ENCODE measurements at regions not wholly inside any gene's neighbourhood (a gene's known extent, or its start where the extent isn't known, plus 50 kb on each side); places are given as distances from the start of the nearest gene placed in this dataset.

- peak overlapping the region; percentile 59 for H3K27ac ChIP-seq
- no peak for DNase-seq
- H3K9me3 ChIP-seq, result no peaks in the 10 kb centered on the region
- H3K4me3 ChIP-seq, result no peak overlapping the region
- intact Hi-C loops (cut with DNase I), result no loop called here
- no peak for TF ChIP-seq CTCF (IDR thresholded peaks at IDR 0.05)
- peaks cover 9% of the 10 kb centered on the region for H3K4me1 ChIP-seq
- no peaks in the 10 kb centered on the region for H3K27me3 ChIP-seq (ENCODE audit: low read depth)
- no peaks in the 10 kb centered on the region for H3K36me3 ChIP-seq
- peak in 1 of 2 donors; percentile 34 for ATAC-seq
Measured at GRCh38 chr10:3935933-3936359, 150.9 kb upstream of the KLF6 start.

- Histone ChIP-seq H3K9me3 (no peaks in the 10 kb centered on the region), H3K4me3 (peak overlapping the region; percentile 28), H3K27ac (peak overlapping the region; percentile 59), H3K27me3 (ENCODE audit: low read depth) (no peaks in the 10 kb centered on the region), H3K36me3 (no peaks in the 10 kb centered on the region), H3K4me1 (peaks cover 9% of the 10 kb centered on the region)
- ATAC-seq (peak; percentile 40 to 53), DNase-seq (no peak)
- TF ChIP-seq CTCF (IDR thresholded peaks at IDR 0.05), result no peak
- intact Hi-C loops (cut with DNase I), result no loop called here
Measured at GRCh38 chr10:3935141-3935540, 150.1 kb upstream of the KLF6 start.

GRCh38 chr10:3933733-3934132 lies 148.7 kb upstream of the KLF6 start:
- Histone ChIP-seq H3K9me3 (no peaks in the 10 kb centered on the region), H3K27ac (no peak overlapping the region), H3K27me3 (ENCODE audit: low read depth) (no peaks in the 10 kb centered on the region), H3K4me1 (peaks cover 9% of the 10 kb centered on the region), H3K4me3 (no peak overlapping the region), H3K36me3 (no peaks in the 10 kb centered on the region)
- DNase-seq, result no peak
- no peak for TF ChIP-seq CTCF (IDR thresholded peaks at IDR 0.05)
- ATAC-seq, result no peak
- intact Hi-C loops (cut with DNase I), result no loop called here

GRCh38 chr10:3932597-3933375 lies 147.8 kb upstream of the KLF6 start:
- no peaks in the 10 kb centered on the region for H3K36me3 ChIP-seq
- peaks cover 9% of the 10 kb centered on the region for H3K4me1 ChIP-seq
- no peak overlapping the region for H3K4me3 ChIP-seq
- no peaks in the 10 kb centered on the region for H3K27me3 ChIP-seq (ENCODE audit: low read depth)
- TF ChIP-seq CTCF (IDR thresholded peaks at IDR 0.05), result no peak
- H3K9me3 ChIP-seq, result no peaks in the 10 kb centered on the region
- no peak for ATAC-seq
- intact Hi-C loops (cut with DNase I), result no loop called here
- H3K27ac ChIP-seq, result peak overlapping the region; percentile 9
- DNase-seq, result no peak

- Histone ChIP-seq H3K4me1 (peaks cover 13% of the 10 kb centered on the region), H3K27me3 (ENCODE audit: low read depth) (no peaks in the 10 kb centered on the region), H3K9me3 (no peaks in the 10 kb centered on the region), H3K27ac (no peak overlapping the region), H3K36me3 (no peaks in the 10 kb centered on the region), H3K4me3 (no peak overlapping the region)
- DNase-seq (no peak), ATAC-seq (no peak)
- intact Hi-C loops (cut with DNase I), result no loop called here
- no peak for TF ChIP-seq CTCF (IDR thresholded peaks at IDR 0.05)
Measured at GRCh38 chr10:3931901-3932300, 146.9 kb upstream of the KLF6 start.

Data from lower lobe of right lung (tissue), 2 donors.